CD4-positive, alpha-beta T cell treated with Interleukin-12 subunit alpha and Interleukin-12 subunit beta, for 1 hour (primary cell): ENCODE measurements at regions not wholly inside any gene's neighbourhood (a gene's known extent, or its start where the extent isn't known, plus 50 kb on each side); places are given as distances from the start of the nearest gene placed in this dataset.
"Not testable (repeated sequence)": the region's sequence is repeated elsewhere in the genome, so short reads cannot be mapped to it uniquely, and the experiment has no call there.

Experiments
- DNase-seq: peaks from one replicate; pipeline ENCODE4 v3.0.0-alpha.2; 2020

GRCh38 chr14:98923596-98923995 lies 348.4 kb downstream of the BCL11B start:
- DNase-seq: no peak

DNA sequence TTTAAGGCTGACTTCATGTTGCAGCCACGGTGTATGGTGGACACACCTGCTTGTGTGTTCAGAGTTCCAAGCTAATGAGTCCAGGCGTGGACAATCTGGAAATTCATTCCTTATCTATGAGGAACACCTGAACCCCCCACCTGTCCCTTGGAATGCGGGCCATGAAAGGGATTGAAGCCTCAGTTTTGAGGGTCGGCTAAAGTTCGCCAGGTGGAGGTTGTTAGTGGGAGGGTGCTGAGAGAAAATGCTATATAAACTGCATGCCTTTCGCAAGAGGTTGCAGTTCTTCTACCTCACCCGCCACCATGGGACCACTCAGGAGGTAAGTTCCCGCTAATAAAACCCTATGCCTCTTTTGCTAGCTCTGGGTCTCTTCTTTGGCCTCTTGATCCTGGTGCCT lies 348.0 kb downstream of the BCL11B start:
- DNase-seq: no peak

- DNase-seq: no peak
Observed at GRCh38 chr14:98925354-98926040, 346.5 kb downstream of the BCL11B start.

- peak; percentile 33 for DNase-seq
Observed at GRCh38 chr14:98926146-98926545, 345.9 kb downstream of the BCL11B start.

- no peak for DNase-seq
Observed at GRCh38 chr14:98926801-98927200, 345.2 kb downstream of the BCL11B start.

DNA sequence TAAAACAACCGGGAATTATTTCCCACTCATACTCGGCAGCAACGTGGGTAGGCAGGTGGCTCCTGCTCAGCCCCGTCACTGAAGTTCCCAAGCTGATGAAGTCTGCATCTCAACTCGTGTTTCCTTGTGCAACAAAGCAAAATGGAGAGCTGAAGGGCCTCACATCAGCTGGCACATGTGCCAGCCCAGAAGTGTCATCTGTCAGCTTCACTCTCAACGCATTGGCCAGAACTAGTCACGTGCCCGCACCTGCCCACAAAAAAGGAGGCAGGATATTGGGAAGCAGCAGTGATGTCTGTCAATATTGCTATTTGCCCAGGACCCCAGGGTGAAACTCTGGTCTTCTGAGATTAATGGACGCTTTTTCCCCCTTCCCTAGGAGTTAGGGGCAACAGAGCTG lies 344.0 kb downstream of the BCL11B start:
- DNase-seq: no peak

GRCh38 chr14:98928418-98928817 lies 343.6 kb downstream of the BCL11B start:
- no peak for DNase-seq

GRCh38 chr14:98931126-98931525 lies 340.9 kb downstream of the BCL11B start:
- DNase-seq: no peak

- DNase-seq: peak; percentile 75
Observed at GRCh38 chr14:98931911-98932310, 340.1 kb downstream of the BCL11B start.

DNA sequence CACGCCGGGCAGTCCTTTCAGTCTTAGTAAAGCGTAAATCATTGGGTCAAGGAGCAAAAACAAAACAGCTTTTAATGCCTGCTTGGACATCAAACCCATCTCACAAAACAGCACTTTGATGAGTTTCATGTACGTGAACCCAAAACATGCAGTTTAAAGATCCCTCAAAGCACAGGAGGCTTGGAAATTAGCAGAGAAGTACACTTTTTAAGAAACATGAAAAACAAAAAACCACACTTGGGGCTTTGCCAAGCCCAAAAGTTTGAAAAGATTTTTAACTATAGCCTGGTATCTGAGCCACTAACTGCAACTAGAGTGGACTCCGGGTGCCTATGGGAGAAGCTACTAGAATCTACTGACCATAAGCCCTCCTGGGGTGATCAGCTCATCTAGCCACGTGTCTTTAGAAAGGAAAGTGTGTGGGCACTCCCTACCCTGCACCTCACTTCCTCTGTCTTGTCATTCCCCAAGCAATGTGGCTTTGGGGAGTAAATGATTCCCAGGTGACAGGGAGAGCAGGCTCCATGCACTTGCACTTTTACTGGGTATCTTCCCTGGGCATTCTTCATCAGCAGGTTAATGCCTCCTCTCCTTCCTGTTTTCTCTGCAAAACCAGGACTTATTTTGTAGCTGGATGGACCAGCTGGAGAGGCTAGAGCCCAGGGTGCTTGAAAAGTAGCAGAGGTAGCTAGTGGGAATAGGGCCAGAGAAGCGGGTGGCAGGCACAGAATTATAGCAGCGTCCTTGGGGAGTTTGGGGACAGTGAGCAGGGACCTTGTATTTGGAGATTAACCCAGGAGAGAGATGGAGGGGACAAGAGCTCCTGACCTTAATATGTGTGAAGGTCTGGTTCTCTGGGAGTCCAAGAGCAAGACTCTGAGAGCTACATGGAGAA lies 339.3 kb downstream of the BCL11B start:
- peak; percentile 7 for DNase-seq

DNA sequence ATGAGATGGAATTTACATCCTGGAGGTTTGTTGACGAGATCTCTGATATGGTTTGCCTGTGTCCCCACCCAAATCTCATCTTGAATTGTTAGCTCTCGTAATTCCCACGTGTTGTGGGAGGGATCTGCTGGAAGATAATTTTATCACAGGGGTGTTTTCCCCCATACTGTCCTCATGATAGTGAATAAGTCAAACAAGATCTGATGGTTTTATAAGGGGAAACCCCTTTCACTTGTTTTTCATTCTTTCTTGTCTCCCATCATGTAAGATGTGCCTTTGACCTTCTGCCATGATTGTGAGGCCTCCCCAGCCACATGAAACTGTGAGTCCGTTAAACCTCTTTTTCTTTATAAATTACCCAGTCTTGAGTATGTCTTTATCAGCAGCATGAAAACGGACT lies 337.4 kb downstream of the BCL11B start:
- not testable (repeated sequence) for DNase-seq

GRCh38 chr14:98935921-98936320 lies 336.1 kb downstream of the BCL11B start:
- DNase-seq: no peak

DNA sequence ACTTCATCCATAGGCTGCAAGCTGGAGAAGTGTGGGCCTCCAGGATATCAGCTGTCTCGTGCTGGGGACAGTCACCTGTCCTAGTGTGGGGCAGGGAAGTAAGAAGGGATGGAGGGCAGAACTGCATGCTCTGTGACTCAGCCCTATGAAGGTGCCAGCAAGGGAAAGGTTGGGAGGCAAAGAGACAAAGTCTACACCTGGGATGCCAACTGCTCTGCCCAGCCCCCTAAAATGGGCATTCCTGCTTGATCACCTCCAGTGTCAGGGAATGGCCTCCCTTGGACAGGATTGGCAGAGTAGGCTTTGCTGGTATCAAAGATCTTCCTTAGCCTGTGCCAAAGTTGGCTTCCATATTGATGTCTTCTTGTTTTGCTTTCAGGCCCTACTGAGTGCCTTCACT lies 335.0 kb downstream of the BCL11B start:
- DNase-seq: no peak

DNA sequence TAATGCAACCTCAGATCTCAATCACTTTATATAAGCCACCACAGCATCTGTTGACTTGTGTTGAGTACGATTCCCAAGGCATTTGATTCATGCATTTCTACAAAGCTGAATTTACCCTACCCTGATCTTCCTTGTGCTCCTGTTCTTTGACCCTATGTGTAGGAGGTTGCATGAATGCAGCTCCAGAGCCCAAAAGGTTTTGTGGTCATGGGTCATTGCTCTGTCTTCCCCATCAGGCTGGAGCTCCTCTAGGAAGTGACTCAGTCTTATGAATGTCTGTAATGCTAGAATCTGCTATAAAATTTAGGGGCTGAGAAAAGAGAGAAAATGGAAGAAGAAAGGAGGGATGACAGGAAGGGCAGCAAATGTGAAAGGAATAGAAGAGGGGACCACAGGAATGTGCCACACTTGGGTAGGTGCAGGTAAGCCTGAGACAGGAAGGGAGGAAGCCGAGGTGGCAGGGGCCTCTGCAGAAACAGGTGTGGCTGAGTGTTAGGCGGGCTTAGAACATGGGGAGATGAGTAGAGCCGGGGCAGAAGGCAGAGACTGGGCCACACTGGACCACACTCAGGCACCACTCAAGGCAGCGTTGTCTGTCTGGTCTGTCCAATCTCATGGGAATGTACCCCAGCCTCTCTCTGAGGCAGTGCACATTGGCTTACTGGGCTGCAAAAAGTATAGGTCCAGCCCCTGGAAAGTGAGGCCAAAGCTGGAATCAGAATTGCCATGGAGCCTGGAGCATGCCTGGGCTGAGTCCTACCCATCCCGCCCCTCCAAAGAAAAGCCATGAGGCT lies 334.1 kb downstream of the BCL11B start:
- DNase-seq: no peak

DNA sequence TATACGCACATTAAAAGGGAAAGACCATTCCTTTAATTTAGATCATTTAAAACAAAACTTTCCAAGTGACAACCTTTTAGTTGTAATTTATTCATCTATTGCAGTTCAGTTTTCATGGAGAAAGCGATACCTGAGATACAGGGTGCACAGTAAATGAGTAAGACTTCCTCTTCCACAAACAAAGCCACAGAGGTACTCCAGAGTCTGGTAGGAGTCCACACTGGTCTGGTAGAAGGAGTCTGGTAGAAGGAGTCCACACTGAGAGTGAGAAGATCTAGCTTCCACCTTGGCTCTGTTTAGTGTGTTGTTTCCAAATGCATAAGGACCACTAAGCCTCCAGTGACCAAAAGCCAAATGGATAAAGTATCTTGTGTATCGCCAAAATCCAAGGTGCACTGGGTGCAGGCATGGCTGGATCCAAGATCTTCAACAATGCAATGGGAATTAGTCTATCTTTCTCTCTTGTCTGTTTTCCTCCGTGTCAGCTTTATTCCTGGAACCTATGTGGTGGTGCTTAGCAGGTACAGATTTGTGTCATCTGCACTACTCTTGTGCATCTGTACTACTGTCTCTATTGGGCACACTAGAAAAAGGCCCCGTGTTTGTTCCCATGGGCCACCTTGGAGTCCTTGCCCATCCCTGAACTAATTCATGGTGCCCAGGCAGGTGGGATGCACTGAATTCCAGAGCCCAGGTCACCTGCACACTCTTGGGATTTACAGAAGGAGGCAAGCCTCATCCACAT lies 331.1 kb downstream of the BCL11B start:
- no peak for DNase-seq

- DNase-seq: no peak
Observed at GRCh38 chr14:98941481-98941880, 330.5 kb downstream of the BCL11B start.

- DNase-seq: no peak
Observed at GRCh38 chr14:98943907-98944306, 328.1 kb downstream of the BCL11B start.

- DNase-seq: no peak
Observed at GRCh38 chr14:98944989-98945388, 327.0 kb downstream of the BCL11B start.

DNA sequence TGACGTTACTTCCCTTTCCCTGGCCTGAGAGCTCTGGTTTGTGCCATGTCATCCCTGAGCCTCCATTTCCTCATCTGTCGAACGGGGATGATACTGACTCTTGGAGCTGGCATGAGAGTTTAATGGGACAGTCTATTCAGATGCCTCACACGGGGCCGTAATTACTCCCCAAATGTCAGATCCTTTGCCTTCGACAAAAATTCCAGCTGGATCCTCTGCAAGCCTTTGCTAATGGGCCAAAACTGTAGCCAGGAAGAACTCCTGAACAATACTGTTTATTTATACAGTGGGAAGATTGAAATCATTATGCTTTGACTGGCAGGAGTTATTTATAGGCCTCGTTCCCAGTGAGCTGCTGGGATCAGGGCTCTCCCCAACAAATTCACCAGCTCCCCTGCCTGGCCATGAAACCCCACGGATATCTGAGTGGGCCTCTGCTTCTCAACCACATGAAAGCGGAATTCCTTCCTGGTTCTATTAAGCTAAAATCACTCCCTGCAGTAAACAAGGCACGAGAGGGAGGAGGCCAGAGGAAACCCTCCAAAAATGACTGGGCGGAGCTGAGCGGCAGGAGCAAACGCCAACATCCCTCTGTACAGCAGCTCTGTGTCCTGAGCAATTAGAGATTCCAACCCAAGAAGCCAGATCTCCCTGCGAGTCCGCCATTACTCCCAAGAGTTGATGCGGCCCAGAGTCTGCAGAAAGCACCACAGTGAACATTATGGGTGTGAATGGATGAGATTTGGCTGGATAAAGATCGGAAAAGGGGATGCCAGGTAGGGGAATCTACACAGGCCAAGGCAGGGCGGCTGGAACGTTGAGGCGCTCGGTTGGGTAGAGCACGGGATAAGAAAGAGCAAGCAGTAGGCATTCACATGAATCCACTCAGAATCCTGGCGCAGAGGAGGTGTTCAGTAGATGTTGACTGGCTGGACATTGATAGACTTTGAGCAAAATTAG lies 326.1 kb downstream of the BCL11B start:
- no peak for DNase-seq

- DNase-seq: no peak
Observed at GRCh38 chr14:98946940-98947339, 325.1 kb downstream of the BCL11B start.

DNA sequence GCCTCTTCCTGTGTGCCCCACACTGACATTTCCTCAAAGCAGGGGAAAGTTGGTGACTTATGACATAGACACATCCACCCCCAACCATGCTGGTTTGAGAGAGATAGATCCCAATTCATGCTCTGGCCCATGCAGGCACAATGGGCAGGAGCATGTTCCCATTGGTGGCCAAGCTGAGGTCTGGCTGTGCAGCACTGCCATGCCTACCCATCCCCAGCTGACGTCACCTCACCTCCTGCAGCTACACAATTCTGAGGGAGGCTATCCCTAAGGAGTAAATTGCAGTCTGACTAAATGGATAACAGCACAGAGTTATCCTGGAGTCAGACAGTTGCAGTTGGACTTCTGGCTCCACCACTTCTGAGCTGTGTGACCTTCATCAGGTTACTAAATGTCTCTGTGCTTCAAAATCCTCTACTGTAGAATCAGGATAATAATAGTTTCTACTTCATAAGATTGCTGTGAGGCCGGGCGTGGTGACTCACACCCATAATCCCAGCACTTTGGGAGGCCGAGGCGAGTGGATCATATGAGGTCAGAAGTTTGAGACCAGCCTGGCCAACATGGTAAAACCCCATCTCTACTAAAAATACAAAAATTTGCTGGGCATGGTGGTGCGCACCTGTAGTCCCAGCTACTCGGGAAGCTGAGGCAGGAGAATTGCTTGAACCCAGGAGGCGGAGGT lies 323.9 kb downstream of the BCL11B start:
- DNase-seq: no peak
